GM19397 (cell line): ENCODE measurements at regions not wholly inside any gene's neighbourhood (a gene's known extent, or its start where the extent isn't known, plus 50 kb on each side); places are given as distances from the start of the nearest gene placed in this dataset.
"Not testable (repeated sequence)": the region's sequence is repeated elsewhere in the genome, so short reads cannot be mapped to it uniquely, and the experiment has no call there.

Experiments
- ATAC-seq: cut with Tn5 transposase; IDR thresholded peaks from one replicate; pipeline ENCODE4 v1.9.1; 2021; ENCODE audit warnings: mild to moderate bottlenecking, moderate library complexity; ENCODE audit not compliant: unreplicated experiment

DNA sequence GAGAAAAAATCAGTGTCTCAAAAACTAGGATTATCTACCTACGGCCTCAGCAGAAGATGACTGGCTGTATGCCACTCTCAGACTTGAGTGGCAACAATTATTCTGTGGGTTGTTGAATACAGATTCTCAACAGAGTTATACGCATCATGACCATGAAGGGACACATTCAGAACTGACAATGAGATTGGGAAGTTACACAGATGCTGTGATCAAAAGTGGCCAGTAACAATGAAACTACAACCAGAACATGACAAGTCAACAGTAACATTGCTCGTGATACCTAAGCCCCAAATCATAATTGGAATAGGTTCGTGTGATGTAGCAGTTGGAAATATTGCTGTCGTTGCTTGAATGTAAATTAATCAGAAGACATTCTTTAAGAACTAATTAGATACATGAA lies 957.5 kb upstream of the CDH9 start:
- no peak for ATAC-seq

DNA sequence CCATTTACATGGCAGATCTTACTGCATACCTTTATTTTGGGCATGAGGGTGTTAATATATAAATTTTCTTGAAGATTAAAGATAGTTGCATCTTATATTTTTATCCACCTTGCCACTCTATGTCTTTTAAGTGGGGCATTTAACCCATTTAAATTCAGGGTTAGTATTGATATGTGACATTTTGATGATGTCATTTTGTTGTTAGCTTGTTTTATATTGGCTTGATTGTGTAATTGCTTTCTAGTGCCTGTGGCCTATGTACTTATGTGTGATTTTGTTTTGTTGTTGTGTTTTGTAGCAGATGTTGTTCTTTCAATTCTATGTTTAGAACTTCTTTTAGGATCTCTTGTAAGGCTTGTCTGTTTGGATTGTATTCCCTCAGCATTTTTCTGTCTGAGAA lies 939.9 kb upstream of the CDH9 start:
- ATAC-seq: no peak

DNA sequence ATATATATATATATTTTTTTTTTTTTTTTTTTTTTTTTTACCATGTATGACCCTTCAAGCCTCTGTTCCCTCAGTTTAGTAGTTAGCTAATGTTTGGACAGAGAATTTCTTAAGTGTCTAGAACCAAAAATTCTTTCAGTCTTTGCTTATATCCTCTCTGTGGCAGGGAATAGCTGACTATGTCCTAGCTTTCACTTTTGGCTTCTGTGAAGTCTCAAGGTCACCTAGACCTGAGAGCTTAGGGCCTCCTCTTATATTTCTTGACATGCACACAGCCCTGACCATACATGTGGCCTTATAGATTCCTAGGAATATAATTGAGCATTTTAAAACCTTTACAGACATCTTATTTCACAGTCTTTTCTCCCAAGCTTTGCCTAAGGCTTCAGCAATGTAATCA lies 930.8 kb upstream of the CDH9 start:
- ATAC-seq: no peak

DNA sequence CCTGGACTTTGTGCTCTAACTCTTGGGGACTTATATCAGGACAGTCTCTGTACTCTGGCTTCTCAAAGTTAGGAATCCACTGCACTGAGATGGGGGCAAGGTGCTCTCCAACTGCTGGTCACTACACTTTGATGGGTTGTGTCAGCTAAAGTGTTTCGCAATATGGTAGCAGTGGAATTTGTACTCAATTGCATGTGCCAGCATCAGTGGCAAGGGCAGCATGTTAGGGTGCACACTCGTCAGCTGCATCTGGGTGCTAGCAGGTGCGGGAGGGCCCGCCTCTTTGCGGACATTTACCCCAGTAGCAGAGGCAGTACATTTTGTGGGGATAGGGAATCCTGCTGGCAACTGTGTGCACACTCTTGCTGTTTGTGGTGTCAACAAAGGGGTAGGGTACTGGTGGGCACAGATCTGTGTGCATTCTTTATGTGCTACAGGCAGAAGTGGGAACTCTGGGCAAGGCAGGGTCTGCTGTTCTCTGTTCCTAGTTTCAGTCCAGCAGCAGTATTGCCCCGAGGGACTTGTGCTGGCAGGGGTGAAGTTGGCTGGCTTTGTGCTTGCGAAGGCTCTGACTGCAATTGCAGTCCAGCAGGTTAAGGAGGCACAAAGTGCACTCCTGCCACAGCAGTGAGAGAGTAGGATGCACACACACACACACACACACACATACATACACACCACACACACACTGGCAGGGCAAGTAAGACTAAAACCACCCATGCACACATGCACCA lies 924.8 kb upstream of the CDH9 start:
- ATAC-seq: no peak

DNA sequence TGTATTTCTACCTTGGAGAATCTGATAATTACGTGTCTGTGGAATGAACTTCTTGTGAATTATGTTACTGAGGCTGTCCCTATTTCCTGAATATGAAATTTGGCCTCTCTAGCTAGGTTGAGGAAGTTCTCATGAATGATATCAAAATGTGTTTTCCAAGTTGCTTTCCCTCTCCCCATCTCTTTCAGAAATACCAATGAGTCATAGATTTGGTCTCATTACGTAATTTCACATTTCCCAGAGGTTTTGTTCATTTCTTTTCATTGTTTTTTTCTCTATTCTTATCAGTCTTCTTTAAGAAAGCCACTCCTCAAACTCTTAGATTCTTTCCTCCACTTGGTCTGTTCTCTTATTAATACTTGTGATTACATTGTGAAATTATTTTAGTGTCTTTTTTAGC lies 923.8 kb upstream of the CDH9 start:
- no peak for ATAC-seq

DNA sequence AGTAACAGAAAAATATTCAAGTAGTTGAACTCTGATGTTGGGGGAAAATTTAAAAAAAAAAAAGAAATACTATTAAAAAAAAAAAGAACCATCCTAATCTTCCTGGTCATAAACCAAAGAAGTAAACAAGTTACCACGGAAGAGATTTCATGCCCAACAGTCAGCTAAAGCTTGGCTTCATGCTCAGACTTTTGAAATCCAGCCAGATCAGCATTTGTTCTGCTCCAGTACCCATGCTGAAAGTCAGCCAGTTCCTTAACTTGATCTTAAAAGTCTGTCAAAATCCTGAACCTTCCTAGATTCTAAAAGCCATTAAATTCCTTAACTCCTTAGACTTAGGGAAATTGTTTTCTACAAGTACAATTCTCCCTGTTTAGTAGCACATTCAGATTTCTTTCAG lies 908.7 kb upstream of the CDH9 start:
- no peak for ATAC-seq

DNA sequence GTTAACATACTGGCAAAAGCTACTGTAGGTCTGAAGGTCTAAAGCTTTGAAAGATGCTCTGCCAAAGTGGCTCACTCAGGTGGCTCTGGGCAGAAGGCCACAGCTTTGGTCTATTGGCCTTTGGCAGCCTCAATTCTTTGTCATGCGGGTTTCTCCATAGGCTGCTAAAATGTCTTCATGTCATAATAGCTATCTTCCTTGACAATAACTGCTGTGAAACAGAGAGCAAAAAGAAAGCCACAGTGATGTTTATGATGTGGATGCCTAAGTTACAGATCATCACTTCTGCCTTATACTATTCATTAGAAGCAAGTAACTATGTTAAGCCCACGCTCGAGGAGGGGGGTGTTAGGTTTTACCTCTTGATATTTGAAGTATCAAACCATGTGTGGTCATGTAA lies 906.1 kb upstream of the CDH9 start:
- ATAC-seq: no peak

DNA sequence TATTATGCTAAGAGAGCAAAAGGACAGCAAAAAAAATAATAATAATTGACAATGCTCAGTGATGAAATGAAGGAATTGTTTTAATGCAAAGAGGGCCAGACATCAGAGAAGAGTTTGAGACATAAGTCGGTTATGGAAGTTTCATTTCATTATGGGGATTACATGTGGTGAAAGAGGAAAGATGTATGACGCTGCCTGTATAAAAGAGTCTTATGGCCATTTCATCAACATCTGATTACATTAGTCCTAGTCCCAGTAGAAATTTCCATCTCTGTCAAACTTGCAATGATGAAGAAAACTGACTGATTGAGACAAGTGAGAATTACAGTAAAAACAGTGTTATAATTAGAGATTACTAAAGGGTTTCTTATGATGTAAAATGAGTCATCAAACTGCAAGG lies 900.6 kb upstream of the CDH9 start:
- no peak for ATAC-seq

DNA sequence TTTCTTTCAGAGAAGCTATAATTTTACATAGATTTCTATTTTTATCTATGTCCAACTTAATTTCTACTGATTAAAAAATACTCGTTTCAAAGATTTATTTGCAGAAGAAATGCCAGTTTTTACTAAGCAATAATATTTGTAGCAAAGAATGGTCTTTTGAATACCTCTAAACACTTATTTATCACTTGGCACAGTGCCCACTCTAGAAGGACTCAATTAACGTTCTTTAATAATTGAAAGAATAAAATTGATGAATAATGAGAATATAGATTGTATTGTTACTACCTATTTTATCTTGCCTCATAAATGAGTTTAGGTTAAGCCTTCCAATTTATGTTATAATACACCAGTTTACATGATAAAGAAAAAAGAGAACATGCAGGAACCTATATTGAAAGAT lies 889.7 kb upstream of the CDH9 start:
- ATAC-seq: no peak

DNA sequence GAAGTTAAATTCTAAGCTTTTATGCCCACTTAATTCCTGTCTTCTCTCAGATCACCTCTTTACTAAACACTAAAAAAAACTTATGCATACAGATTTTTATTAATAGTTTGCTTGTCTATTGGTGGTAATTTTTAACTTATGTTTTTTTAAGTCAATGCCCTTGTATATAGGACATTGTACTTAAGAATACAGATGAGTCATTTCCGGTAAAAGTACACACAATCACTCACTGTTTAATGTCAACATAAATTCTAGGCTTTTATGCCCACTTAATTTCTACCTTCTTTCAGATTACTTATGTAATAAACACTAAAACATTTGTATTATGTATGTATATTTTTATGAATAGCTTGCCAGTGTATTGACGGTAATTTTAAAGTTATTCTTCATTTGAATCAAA lies 872.8 kb upstream of the CDH9 start:
- ATAC-seq: no peak

DNA sequence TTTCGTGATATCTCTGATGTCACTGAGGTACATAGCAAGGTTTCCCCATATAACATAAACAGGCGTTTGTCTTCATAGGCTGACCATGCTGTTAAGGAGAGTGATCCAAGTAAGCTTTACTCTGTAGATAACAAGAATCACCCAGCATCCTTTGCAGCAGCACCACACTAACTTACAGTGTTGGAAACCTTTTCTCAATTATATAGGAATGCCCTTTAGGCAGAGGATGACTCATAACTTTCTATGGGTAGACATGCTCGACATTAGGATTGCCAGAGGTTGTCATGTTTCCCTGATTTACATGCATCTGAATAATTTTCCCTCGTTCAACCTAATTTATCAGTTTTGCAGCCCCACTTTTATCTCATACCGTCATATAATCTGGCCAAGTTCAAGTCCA lies 870.0 kb upstream of the CDH9 start:
- no peak for ATAC-seq

DNA sequence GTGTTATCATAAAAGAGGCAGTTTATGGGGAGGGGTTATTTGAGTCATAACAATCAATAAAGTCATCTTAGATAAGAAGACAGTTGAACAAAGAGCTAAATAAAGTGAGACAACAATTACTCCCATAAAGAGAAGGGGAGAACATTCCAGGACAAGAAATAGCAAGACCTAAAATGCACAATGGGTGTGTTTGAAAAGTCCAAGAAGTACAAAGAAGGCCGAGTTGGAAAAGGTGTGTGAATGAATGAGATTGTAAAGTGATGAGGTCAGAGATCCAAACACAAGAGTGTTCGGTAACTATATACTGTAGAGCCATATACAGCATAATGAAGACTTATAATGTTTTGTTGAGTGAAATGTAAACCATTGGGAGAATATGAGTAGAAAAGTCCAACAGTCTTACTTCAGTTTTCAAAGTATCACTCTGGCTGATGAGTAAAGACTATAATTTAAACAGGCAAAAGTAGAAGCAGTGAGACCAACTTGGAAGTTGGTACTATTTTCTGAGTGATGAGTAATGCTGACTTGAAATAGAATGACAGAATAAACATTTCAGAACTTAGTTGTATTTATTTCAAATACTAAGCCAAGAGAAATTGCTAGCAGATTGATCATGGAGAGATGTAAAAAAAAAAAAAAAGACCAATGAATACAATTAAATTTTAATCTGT lies 868.7 kb upstream of the CDH9 start:
- ATAC-seq: no peak

DNA sequence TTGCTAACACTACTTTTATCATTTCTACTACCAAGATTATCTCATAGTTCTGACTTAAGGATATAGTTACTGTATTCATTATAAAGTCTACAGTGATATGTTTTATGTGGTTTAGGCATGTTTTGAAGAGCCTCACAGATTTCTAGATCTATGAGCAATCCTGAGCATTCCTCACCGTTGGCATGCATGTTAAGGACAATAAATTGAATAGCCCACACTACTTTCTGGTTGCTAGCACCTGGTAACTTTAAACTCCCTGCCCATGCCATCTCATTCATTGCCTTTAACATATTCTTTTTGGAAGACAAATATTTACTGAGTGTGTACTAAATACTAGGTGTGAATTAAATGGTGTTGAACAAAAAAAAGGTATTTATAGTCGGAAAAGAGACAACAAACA lies 868.1 kb upstream of the CDH9 start:
- ATAC-seq: no peak

DNA sequence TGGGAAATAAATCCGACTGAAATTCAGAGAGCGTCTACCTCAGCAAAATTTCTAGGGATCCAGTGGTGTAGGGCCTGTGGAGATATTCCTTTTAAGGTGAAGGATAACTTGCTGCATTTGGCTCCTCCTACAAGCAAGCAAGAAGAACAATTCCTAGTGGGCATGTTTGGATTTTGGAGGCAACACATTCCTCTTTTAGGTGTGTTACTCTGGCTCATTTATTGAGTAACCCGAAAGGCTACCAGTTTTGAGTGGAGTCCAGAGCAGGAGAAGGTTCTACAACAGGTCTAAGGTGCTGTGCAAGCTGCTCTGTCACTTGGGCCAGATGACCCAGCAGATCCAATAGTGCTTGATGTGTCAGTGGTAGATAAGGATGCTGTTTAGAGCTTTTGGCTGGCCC lies 862.4 kb upstream of the CDH9 start:
- ATAC-seq: no peak

DNA sequence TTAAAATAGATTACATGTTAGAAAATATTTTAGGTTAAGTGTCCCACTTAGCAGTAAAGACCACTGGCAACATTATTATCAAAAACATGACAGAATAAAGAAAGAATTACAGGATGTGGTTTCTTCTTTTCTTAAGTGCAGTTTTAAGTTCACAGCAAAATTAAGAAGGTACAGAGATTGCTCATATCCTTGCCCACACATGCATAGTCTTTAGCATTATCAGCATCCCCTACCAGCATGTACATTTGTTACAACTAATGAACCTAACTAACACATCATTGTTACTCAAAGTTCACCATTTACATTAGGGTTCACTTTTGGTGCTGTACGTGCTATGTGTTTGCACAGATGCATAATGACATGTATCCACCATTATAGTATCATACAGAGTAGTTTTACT lies 837.7 kb upstream of the CDH9 start:
- no peak for ATAC-seq

DNA sequence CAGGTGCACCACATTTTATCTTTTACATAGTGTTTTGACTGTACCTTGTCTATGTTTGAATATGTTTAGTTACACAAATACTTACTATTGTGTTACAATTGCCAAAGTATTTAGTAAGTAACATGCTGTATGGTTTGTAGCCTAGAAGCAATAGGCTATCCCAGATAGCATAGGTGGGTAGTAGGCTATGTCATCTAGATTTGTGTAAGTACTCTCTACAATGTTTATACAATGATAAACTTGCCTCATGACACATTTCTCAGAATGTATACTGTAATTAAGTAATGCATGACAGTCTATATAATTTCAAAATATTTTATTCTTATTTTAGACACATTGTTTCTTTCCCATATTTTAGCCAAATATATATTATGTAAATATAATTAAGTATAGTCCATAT lies 836.8 kb upstream of the CDH9 start:
- ATAC-seq: no peak

DNA sequence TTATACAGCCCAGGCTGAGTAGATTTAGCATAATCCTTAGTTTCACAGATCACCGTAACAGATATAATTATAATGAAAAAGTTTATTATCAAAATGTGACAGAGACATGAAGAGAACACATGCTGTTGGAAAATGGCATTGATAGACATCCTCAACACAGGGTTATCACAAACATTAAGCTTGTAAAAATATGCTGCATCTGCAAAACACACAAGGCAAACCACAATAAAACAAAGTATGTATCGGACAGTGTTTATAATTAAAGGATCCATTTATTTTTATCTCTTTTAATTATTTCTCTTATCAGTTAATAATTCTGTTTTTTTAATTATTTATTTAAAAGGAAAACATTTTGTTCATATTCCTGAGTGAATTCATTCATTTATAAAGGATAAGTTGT lies 829.9 kb upstream of the CDH9 start:
- ATAC-seq: no peak

DNA sequence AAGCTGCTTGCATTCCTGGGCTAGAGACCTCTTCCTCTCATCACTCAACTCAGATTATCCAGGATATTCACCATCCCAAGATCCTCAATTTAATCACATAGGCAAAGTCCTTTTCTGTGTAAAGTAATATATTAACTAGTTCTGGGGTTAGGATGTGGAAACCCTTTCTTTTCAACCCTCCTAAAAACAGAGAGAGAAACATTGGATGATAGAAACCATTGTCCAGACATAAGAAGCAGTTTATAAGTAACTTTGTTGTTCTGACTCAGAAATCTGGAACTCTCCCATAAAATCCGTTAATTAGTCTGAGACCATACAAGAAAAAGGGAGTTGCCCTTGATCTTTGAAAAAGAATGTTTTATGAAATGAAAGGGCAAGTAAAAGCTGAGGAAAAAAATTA lies 817.1 kb upstream of the CDH9 start:
- ATAC-seq: no peak

DNA sequence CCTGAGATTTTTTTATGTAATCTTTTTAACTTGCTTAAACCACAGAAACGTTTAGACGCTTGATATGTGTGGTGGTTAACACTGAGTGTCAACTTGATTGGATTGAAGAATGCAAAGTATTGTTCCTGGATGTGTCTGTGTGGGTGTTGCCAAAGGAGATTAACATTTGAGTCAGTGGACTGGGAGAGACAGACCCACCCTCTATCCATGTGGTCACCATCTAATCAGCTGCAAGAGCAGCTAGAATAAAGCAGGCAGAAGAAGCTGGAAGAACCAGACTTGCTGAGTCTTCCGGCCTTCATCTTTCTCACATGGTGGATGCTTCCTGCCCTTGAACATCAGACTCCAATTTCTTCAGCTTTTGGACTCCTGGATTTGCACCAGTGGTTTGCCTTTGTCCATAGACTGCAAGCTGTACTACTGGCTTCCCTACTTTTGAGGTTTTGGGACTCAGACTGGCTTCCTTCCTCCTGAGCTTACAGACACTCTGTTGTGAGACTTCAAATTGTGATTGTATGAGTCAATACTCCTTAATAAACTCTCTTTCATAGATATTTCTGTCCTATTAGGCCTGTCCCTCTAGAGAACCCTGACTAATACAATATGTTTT lies 816.0 kb upstream of the CDH9 start:
- no peak for ATAC-seq

DNA sequence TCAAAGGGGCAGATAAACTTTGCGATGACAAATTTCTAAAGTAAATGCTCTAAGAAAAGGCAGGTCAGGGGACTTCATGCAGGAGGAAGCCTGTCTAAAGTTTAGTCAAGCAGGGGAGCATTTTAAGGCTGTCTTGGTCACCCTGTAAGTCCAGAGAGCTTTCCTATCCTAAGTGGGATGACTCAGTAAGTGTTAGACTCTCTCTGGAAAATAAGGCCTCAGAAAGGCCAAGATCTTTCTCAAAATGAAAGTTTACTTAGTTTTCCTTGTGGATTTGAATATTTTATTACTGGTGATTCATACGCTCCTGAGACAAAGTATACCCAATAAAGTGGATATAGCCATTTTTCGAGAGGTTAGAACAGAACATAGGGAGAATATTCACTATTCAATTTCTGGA lies 806.9 kb upstream of the CDH9 start:
- no peak for ATAC-seq

DNA sequence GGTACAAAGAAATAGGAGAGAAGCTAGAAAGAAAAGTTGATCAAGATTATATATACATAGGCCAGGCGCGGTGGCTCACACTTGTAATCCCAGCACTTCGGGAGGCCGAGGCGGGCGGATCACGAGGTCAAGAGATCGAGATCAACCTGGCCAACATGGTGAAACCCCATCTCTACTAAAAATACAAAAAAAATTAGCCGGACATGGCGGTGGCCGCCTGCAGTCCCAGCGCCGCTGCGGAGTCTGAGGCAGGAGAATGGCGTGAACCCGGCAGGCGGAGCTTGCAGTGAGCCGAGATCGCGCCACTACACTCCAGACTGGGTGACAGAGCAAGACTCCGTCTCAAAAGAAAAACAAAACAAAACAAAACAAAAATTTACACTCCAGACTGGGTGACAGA lies 798.3 kb upstream of the CDH9 start:
- ATAC-seq: not testable (repeated sequence)

DNA sequence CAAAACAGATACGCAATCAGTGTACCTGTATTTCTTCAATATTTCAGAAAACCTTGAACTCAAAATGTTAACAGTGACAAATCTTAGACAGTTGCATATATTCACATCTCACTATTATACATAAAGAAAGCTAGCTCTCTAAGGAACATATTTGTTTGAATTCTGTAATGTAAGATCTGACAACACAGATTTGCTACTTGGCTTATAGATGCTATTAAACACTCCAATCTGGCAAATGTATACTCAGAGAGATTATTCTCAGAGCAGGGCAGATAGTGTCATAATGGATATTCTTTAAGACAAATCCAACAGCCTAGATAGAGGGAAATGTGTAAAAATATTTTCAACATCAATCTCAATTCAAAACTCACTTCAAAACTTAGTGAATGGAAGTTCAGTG lies 794.5 kb upstream of the CDH9 start:
- no peak for ATAC-seq

DNA sequence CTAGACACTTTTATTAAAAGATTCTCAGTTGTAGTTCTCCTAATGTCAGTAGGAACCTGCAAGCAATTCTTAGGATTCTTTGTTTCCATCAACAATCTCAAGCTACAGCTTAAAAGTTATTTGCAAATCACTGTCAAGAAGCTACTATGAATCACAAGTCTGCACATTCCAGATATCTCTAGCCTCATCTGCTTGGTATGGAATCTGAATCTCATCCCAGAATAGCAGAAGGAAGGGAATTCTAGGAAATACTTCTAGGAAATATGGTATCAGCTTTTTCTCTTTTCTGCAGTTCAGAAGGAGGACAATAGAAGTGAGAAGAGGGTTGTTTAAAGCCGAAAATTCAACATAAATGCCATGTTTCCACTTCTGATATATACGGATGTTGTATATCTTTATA lies 792.2 kb upstream of the CDH9 start:
- no peak for ATAC-seq
